ENCODE measurements at regions not wholly inside any gene's neighbourhood (a gene's known extent, or its start where the extent isn't known, plus 50 kb on each side); places are given as distances from the start of the nearest gene placed in this dataset.

DNA sequence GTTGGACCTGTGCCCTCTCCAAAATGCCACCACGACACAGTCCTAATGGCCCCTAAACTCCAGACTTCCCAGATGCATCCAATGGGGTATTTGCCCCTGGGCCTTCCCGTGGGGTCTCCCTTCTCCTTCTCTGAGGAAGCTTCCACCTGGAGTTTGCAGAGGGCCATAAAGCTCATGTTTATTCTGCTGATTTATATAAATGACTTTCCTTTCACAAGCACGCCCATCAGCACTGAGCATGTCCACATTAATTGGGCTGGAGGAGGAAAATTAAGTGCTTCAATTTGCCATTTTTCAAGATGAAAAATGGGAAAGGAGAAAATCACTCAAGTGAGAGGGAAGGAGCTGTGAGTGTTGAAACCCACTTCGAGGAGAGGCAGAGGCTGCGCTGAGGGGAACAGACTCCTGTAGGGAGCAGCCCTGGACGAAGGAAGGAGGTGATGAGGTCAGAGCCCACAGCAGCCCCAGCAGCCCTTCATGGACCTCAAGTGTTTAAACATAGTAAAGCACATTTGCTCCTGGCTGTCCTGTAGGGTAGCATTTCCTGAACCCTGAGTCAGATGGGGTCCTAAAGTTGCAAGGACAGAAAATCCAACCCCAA is 434.9 kb upstream of the SULF2 start:
- Histone ChIP-seq H3K23ac (ENCODE audit: low read length in 2 of 2) (no peak overlapping the region), H3K27me3 (ENCODE audit: control insufficient read depth in 1 of 2, insufficient read depth in 1 of 2, low read length in 2 of 2) (peaks cover 4 to 74% of the 10 kb centered on the region in 2 experiments), H2BK5ac (ENCODE audit: low read depth, low read length, poor library complexity, severe bottlenecking) (no peak overlapping the region), H2BK12ac (ENCODE audit: low read length in 2 of 2) (no peak overlapping the region), H3K4me3 (ENCODE audit: insufficient read depth in 1 of 2, low read depth in 1 of 2, low read length in 2 of 2) (no peak overlapping the region), H4K8ac (ENCODE audit: low read length) (no peak overlapping the region), H4K91ac (ENCODE audit: low read length) (no peak overlapping the region), H3K9me3 (ENCODE audit: control insufficient read depth, low read length) (no peaks in the 10 kb centered on the region), H2AFZ (ENCODE audit: low read depth, low read length) (no peak overlapping the region), H3K14ac (ENCODE audit: low read length in 2 of 2) (no peak overlapping the region), H2AK5ac (ENCODE audit: low read length, severe bottlenecking) (no peak overlapping the region), H3K79me1 (replicated peaks; ENCODE audit: low read length, poor library complexity, severe bottlenecking) (no peaks in the 10 kb centered on the region), H3K18ac (ENCODE audit: low read depth in 1 of 2, low read length in 2 of 2) (no peak overlapping the region), H3K4ac (ENCODE audit: low read depth in 1 of 2, low read length in 2 of 2) (no peak overlapping the region), H3K4me2 (ENCODE audit: low read length, poor library complexity, severe bottlenecking) (no peak overlapping the region), H3K9ac (ENCODE audit: low read length) (no peak overlapping the region), H2BK120ac (ENCODE audit: low read depth, low read length) (no peak overlapping the region), H3K4me1 (ENCODE audit: control insufficient read depth, insufficient read depth, low read depth, low read length) (peaks cover 1% of the 10 kb centered on the region), H3K27ac (ENCODE audit: low read length, poor library complexity, severe bottlenecking) (no peak overlapping the region), H3K36me3 (ENCODE audit: control insufficient read depth in 1 of 2, insufficient read depth in 2 of 2, low read depth in 1 of 2, low read length in 2 of 2) (no peaks in the 10 kb centered on the region), H2BK15ac (ENCODE audit: low read depth, poor library complexity, severe bottlenecking) (no peak overlapping the region)
- DNase-seq = no peak
- 56% methylated on average over 6 of the region's 6 CpGs for WGBS

DNA sequence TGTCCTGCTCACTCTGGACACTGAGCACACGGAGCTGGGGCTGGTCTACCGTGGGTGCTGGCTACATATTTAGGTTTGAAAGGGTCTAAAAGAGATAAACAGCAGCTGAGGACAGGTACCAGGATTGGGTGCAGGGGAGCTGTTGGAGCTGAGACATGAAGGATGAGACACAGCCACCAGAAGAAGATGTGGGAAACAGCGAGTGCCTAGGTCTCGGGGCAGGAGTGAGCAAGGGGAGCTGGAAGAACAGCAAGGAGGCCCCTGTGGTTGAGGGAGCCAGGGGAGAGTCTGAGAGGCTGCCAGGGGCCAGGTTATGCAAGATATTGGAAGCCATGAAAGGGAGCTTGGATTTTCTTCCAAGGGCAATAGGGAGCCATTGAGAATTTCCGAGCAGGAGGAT is 434.0 kb upstream of the SULF2 start:
- Histone ChIP-seq H3K4me1 (ENCODE audit: control insufficient read depth, insufficient read depth, low read depth, low read length) (peaks cover 1% of the 10 kb centered on the region), H3K18ac (ENCODE audit: low read depth in 1 of 2, low read length in 2 of 2) (no peak overlapping the region), H2BK120ac (ENCODE audit: low read depth, low read length) (no peak overlapping the region), H3K9me3 (ENCODE audit: control insufficient read depth, low read length) (no peaks in the 10 kb centered on the region), H2BK15ac (ENCODE audit: low read depth, poor library complexity, severe bottlenecking) (no peak overlapping the region), H3K27me3 (ENCODE audit: control insufficient read depth in 1 of 2, insufficient read depth in 1 of 2, low read length in 2 of 2) (peaks cover 4 to 77% of the 10 kb centered on the region in 2 experiments), H3K23ac (ENCODE audit: low read length in 2 of 2) (no peak overlapping the region), H2BK5ac (ENCODE audit: low read depth, low read length, poor library complexity, severe bottlenecking) (no peak overlapping the region), H3K4ac (ENCODE audit: low read depth in 1 of 2, low read length in 2 of 2) (no peak overlapping the region), H4K8ac (ENCODE audit: low read length) (no peak overlapping the region), H2AFZ (ENCODE audit: low read depth, low read length) (no peak overlapping the region), H3K14ac (ENCODE audit: low read length in 2 of 2) (no peak overlapping the region), H2BK12ac (ENCODE audit: low read length in 2 of 2) (no peak overlapping the region), H3K4me2 (ENCODE audit: low read length, poor library complexity, severe bottlenecking) (no peak overlapping the region), H4K91ac (ENCODE audit: low read length) (no peak overlapping the region), H3K36me3 (ENCODE audit: control insufficient read depth in 1 of 2, insufficient read depth in 2 of 2, low read depth in 1 of 2, low read length in 2 of 2) (no peaks in the 10 kb centered on the region), H3K27ac (ENCODE audit: low read length, poor library complexity, severe bottlenecking) (no peak overlapping the region), H3K4me3 (ENCODE audit: insufficient read depth in 1 of 2, low read depth in 1 of 2, low read length in 2 of 2) (no peak overlapping the region), H3K79me1 (replicated peaks; ENCODE audit: low read length, poor library complexity, severe bottlenecking) (no peaks in the 10 kb centered on the region), H2AK5ac (ENCODE audit: low read length, severe bottlenecking) (no peak overlapping the region), H3K9ac (ENCODE audit: low read length) (no peak overlapping the region)
- no peak for DNase-seq
- 87% methylated on average over 5 of the region's 5 CpGs for WGBS

DNA sequence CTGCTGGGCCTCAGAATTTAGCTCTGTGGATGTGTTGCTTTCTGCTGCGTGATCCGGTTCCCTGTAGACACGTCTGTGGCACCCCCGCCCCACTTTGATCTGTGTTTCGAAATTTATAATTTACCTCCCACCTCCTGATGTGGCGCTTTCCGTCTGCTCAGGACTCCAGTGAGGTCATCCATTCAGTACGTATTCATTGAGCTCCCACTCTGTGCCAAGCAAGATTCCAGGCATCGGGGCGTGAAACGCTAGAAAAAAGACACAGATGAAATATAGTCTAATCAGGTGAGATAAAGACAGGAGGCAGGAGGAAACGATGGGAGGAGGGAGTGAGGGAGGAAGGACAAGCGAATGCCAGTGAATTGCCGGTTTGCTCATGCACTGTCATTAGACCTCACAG is 431.9 kb upstream of the SULF2 start:
- Histone ChIP-seq H2BK12ac (ENCODE audit: low read length in 2 of 2) (no peak overlapping the region), H3K4me2 (ENCODE audit: low read length, poor library complexity, severe bottlenecking) (no peak overlapping the region), H3K18ac (ENCODE audit: low read depth in 1 of 2, low read length in 2 of 2) (no peak overlapping the region), H2BK5ac (ENCODE audit: low read depth, low read length, poor library complexity, severe bottlenecking) (no peak overlapping the region), H3K23ac (ENCODE audit: low read length in 2 of 2) (no peak overlapping the region), H3K79me1 (replicated peaks; ENCODE audit: low read length, poor library complexity, severe bottlenecking) (no peaks in the 10 kb centered on the region), H3K4me1 (ENCODE audit: control insufficient read depth, insufficient read depth, low read depth, low read length) (peaks cover 1% of the 10 kb centered on the region), H3K9me3 (ENCODE audit: control insufficient read depth, low read length) (no peaks in the 10 kb centered on the region), H2BK15ac (ENCODE audit: low read depth, poor library complexity, severe bottlenecking) (no peak overlapping the region), H3K36me3 (ENCODE audit: control insufficient read depth in 1 of 2, insufficient read depth in 2 of 2, low read depth in 1 of 2, low read length in 2 of 2) (no peaks in the 10 kb centered on the region), H3K4me3 (ENCODE audit: insufficient read depth in 1 of 2, low read depth in 1 of 2, low read length in 2 of 2) (no peak overlapping the region), H3K9ac (ENCODE audit: low read length) (no peak overlapping the region), H3K14ac (ENCODE audit: low read length in 2 of 2) (no peak overlapping the region), H3K4ac (ENCODE audit: low read depth in 1 of 2, low read length in 2 of 2) (no peak overlapping the region), H4K8ac (ENCODE audit: low read length) (no peak overlapping the region), H2AFZ (ENCODE audit: low read depth, low read length) (no peak overlapping the region), H2AK5ac (ENCODE audit: low read length, severe bottlenecking) (no peak overlapping the region), H3K27me3 (ENCODE audit: control insufficient read depth in 1 of 2, insufficient read depth in 1 of 2, low read length in 2 of 2) (peaks cover 4 to 67% of the 10 kb centered on the region in 2 experiments), H2BK120ac (ENCODE audit: low read depth, low read length) (no peak overlapping the region), H4K91ac (ENCODE audit: low read length) (no peak overlapping the region), H3K27ac (ENCODE audit: low read length, poor library complexity, severe bottlenecking) (no peak overlapping the region)
- 92% methylated on average over 14 of the region's 14 CpGs for WGBS
- no peak for DNase-seq

DNA sequence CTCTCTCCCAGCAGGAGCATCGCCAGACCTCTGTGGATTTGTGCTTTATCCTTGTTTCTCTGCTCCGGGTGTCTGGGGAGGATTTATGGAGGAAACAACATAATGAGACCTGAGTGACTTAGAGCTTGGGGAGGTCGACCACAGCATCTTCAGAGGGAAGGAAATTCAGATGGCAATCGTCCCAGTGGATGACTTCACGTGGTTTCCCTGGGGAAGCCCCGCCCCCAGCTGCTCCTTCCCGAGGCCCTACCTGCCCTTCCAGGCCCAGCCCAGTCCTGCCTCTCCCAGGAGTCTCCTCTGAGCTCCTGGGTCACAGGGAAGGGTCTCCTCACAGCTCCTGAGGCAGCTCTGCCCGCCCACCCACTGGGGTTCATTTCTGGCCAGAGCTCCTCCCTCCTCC is 430.3 kb upstream of the SULF2 start:
- H4K8ac ChIP-seq (ENCODE audit: low read length) = no peak overlapping the region
- H3K79me1 ChIP-seq (replicated peaks; ENCODE audit: low read length, poor library complexity, severe bottlenecking) = no peaks in the 10 kb centered on the region
- H3K36me3 ChIP-seq (ENCODE audit: control insufficient read depth in 1 of 2, insufficient read depth in 2 of 2, low read depth in 1 of 2, low read length in 2 of 2) = no peaks in the 10 kb centered on the region
- DNase-seq = no peak
- H3K27me3 ChIP-seq (ENCODE audit: control insufficient read depth in 1 of 2, insufficient read depth in 1 of 2, low read length in 2 of 2) = peaks cover 4 to 77% of the 10 kb centered on the region in 2 experiments
- no peak overlapping the region for H3K4me2 ChIP-seq (ENCODE audit: low read length, poor library complexity, severe bottlenecking)
- H4K91ac ChIP-seq (ENCODE audit: low read length) = no peak overlapping the region
- no peak overlapping the region for H2BK120ac ChIP-seq (ENCODE audit: low read depth, low read length)
- H3K4ac ChIP-seq (ENCODE audit: low read depth in 1 of 2, low read length in 2 of 2) = no peak overlapping the region
- H3K27ac ChIP-seq (ENCODE audit: low read length, poor library complexity, severe bottlenecking) = no peak overlapping the region
- H3K14ac ChIP-seq (ENCODE audit: low read length in 2 of 2) = no peak overlapping the region
- H2AK5ac ChIP-seq (ENCODE audit: low read length, severe bottlenecking) = no peak overlapping the region
- H2BK15ac ChIP-seq (ENCODE audit: low read depth, poor library complexity, severe bottlenecking) = no peak overlapping the region
- H3K9me3 ChIP-seq (ENCODE audit: control insufficient read depth, low read length) = no peaks in the 10 kb centered on the region
- H2BK5ac ChIP-seq (ENCODE audit: low read depth, low read length, poor library complexity, severe bottlenecking) = no peak overlapping the region
- H3K23ac ChIP-seq (ENCODE audit: low read length in 2 of 2) = no peak overlapping the region
- H3K4me1 ChIP-seq (ENCODE audit: control insufficient read depth, insufficient read depth, low read depth, low read length) = peaks cover 1% of the 10 kb centered on the region
- 38% methylated on average over 8 of the region's 8 CpGs for WGBS
- H3K18ac ChIP-seq (ENCODE audit: low read depth in 1 of 2, low read length in 2 of 2) = no peak overlapping the region
- no peak overlapping the region for H3K9ac ChIP-seq (ENCODE audit: low read length)
- H2BK12ac ChIP-seq (ENCODE audit: low read length in 2 of 2) = no peak overlapping the region
- H3K4me3 ChIP-seq (ENCODE audit: insufficient read depth in 1 of 2, low read depth in 1 of 2, low read length in 2 of 2) = no peak overlapping the region
- no peak overlapping the region for H2AFZ ChIP-seq (ENCODE audit: low read depth, low read length)
